SK-N-SH (cell line): ENCODE measurements at regions not wholly inside any gene's neighbourhood (a gene's known extent, or its start where the extent isn't known, plus 50 kb on each side); places are given as distances from the start of the nearest gene placed in this dataset.

Experiments
- CTCF ChIA-PET: fragments of 300-600, 350-600 bp; formaldehyde crosslinking; extraction: SDS; loops from one replicate; lab custom pipeline; 2021; lab: Yijun Ruan, JAX
- POLR2A ChIA-PET: fragments of 350-600 bp; sonication (Branson Sonifier 250); formaldehyde crosslinking; extraction: SDS; loops from one replicate; lab custom pipeline; 2020; ENCODE audit warnings: antibody characterized with exemption, inconsistent platforms; lab: Yijun Ruan, JAX
- DNase-seq: peaks from one replicate; pipeline ENCODE4 v3.0.0; 2012
- H2AFZ ChIP-seq: fragments of 200-600 bp; sonication (generic); 2 replicates; pipeline ENCODE4 v1.8.1; 2016; ENCODE audit warnings: antibody characterized with exemption, mild to moderate bottlenecking, low read depth
- H3F3A ChIP-seq: fragments of 200-600 bp; sonication (generic); replicated peaks from 2 replicates; pipeline ENCODE3; 2016; ENCODE audit warnings: antibody characterized with exemption, mild to moderate bottlenecking; ENCODE audit not compliant: insufficient read depth
- H3K27ac ChIP-seq, 2 experiments: fragments of 200-500 bp in 1 of 2; fragments of 200-600 bp in 1 of 2; sonication (Bioruptor generic) in 1 of 2; sonication (generic), shearing (Covaris generic) in 1 of 2; 2 replicates each; pipeline versions ENCODE4 v1.5.1 to v1.6.1; 2014 to 2016; ENCODE audit warnings: low read depth in 2 of 2, inconsistent platforms in 1 of 2, low read length in 1 of 2, mild to moderate bottlenecking in 1 of 2, mixed read lengths in 1 of 2
- H3K27me3 ChIP-seq: fragments of 200-600 bp; sonication (generic), shearing (Covaris generic); 2 replicates; pipeline ENCODE4 v1.6.1; 2016; ENCODE audit warnings: mixed run types; ENCODE audit not compliant: insufficient read depth
- H3K36me3 ChIP-seq, 2 experiments: fragments of 200-500 bp in 1 of 2; fragments of 200-600 bp in 1 of 2; sonication (Bioruptor generic) in 1 of 2; sonication (generic) in 1 of 2; replicated peaks in 1 of 2; 2 replicates each; pipeline versions ENCODE3 to v1.5.1; 2014 to 2016; ENCODE audit warnings: low read length in 1 of 2, mild to moderate bottlenecking in 1 of 2; ENCODE audit not compliant: insufficient read depth in 2 of 2, control insufficient read depth in 1 of 2
- H3K4me1 ChIP-seq, 2 experiments: fragments of 200-500 bp in 1 of 2; fragments of 200-600 bp in 1 of 2; sonication (Bioruptor generic) in 1 of 2; sonication (generic), shearing (Covaris generic) in 1 of 2; 2 replicates each; pipeline versions ENCODE4 v1.5.1 to v1.6.1; 2014 to 2016; ENCODE audit warnings: low read depth in 1 of 2, low read length in 1 of 2, mixed run types in 1 of 2; ENCODE audit not compliant: insufficient read depth in 2 of 2, control insufficient read depth in 1 of 2
- H3K4me2 ChIP-seq: fragments of 200-600 bp; sonication (generic), shearing (Covaris generic); 2 replicates; pipeline ENCODE4 v1.6.1; 2017; ENCODE audit warnings: mixed run types
- H3K4me3 ChIP-seq, 2 experiments: fragments of 200-500 bp in 1 of 2; fragments of 200-600 bp in 1 of 2; sonication (Bioruptor generic) in 1 of 2; sonication (generic), shearing (Covaris generic) in 1 of 2; 2 replicates each; pipeline versions ENCODE4 v1.5.1 to v1.8.1; 2014 to 2016; ENCODE audit warnings: low read depth in 2 of 2, inconsistent platforms in 1 of 2, low read length in 1 of 2, mild to moderate bottlenecking in 1 of 2, mixed read lengths in 1 of 2, moderate library complexity in 1 of 2
- H3K79me2 ChIP-seq: fragments of 200-600 bp; sonication (generic); 2 replicates; pipeline ENCODE4 v1.8.1; 2017; ENCODE audit warnings: mild to moderate bottlenecking; ENCODE audit not compliant: insufficient read depth
- H3K9ac ChIP-seq: fragments of 200-600 bp; sonication (generic); 2 replicates; pipeline ENCODE4 v1.6.1; 2017; ENCODE audit warnings: mixed run types
- H3K9me2 ChIP-seq: fragments of 200-600 bp; sonication (generic); 2 replicates; pipeline ENCODE4 v1.6.1; 2017; ENCODE audit warnings: mixed run types
- H3K9me3 ChIP-seq: fragments of 200-600 bp; sonication (generic); 2 replicates; pipeline ENCODE4 v1.6.1; 2017; ENCODE audit warnings: mixed run types, mild to moderate bottlenecking, moderate library complexity
- H4K20me1 ChIP-seq: fragments of 200-600 bp; sonication (generic); 2 replicates; pipeline ENCODE4 v1.6.1; 2017; ENCODE audit warnings: mild to moderate bottlenecking, mixed run types; ENCODE audit not compliant: insufficient read depth
- CHD2 ChIP-seq: fragments of 150-350 bp; IDR thresholded peaks from 2 replicates; pipeline ENCODE4 v1.6.1; 2018; ENCODE audit warnings: low read length; ENCODE audit not compliant: partially characterized antibody
- ELF1 ChIP-seq: IDR thresholded peaks from 2 replicates; pipeline ENCODE4 v1.4.0; 2012
- EP300 ChIP-seq, 2 experiments: IDR thresholded peaks; 2 replicates each; pipeline versions ENCODE4 v1.4.0 to v1.6.1; 2012; ENCODE audit warnings: borderline replicate concordance in 1 of 2, low read depth in 1 of 2, low read length in 1 of 2
- FOSL2 ChIP-seq: IDR thresholded peaks from 2 replicates; pipeline ENCODE4 v1.4.0; 2012; ENCODE audit warnings: low read depth, mild to moderate bottlenecking, moderate library complexity, borderline replicate concordance
- FOXJ3 ChIP-seq: sonication (generic); formaldehyde crosslinking; IDR thresholded peaks from 2 replicates; pipeline ENCODE4 v1.5.1; 2020; ENCODE audit warnings: mild to moderate bottlenecking, missing genetic modification reagents
- GABPA ChIP-seq: IDR thresholded peaks from 2 replicates; pipeline ENCODE4 v1.4.0; 2012; ENCODE audit warnings: low read depth, mild to moderate bottlenecking
- GATA2 ChIP-seq: sonication (generic); formaldehyde crosslinking; IDR thresholded peaks from 2 replicates; pipeline ENCODE4 v1.5.0; 2020; ENCODE audit warnings: mild to moderate bottlenecking, missing genetic modification reagents
- MEF2A ChIP-seq: IDR thresholded peaks from 2 replicates; pipeline ENCODE4 v1.4.0; 2012; ENCODE audit warnings: low read depth, borderline replicate concordance
- MXI1 ChIP-seq: IDR thresholded peaks from 2 replicates; pipeline ENCODE4 v1.6.1; 2012; ENCODE audit warnings: mild to moderate bottlenecking, low read depth, low read length, improper control_type of control experiment
- NRF1 ChIP-seq: IDR thresholded peaks from 2 replicates; pipeline ENCODE4 v1.6.1; 2012; ENCODE audit warnings: low read depth, mild to moderate bottlenecking, low read length
- POLR2AphosphoS5 ChIP-seq: IDR thresholded peaks from 2 replicates; pipeline ENCODE4 v1.6.1; 2012; ENCODE audit warnings: low read depth, low read length
- RAD21 ChIP-seq: IDR thresholded peaks from 2 replicates; pipeline ENCODE4 v1.6.1; 2012; ENCODE audit warnings: mild to moderate bottlenecking, low read length
- RCOR1 ChIP-seq: fragments of 150-350 bp; IDR thresholded peaks from 2 replicates; pipeline ENCODE4 v1.6.1; 2017; ENCODE audit warnings: antibody characterized with exemption, low read length
- REST ChIP-seq: IDR thresholded peaks from 2 replicates; pipeline ENCODE4 v1.6.1; 2012; ENCODE audit warnings: mild to moderate bottlenecking, low read depth, low read length, moderate library complexity
- RXRA ChIP-seq: IDR thresholded peaks from 2 replicates; pipeline ENCODE4 v1.4.0; 2012; ENCODE audit warnings: low read depth, mild to moderate bottlenecking, borderline replicate concordance
- SIN3A ChIP-seq: IDR thresholded peaks from 2 replicates; pipeline ENCODE4 v1.6.1; 2012; ENCODE audit warnings: low read depth, mild to moderate bottlenecking, low read length, moderate library complexity, borderline replicate concordance
- SMC3 ChIP-seq: IDR thresholded peaks from 2 replicates; pipeline ENCODE4 v1.6.1; 2012; ENCODE audit warnings: low read depth, low read length, improper control_type of control experiment
- TCF12 ChIP-seq: IDR thresholded peaks from 2 replicates; pipeline ENCODE4 v1.4.0; 2012
- TEAD4 ChIP-seq: IDR thresholded peaks from 2 replicates; pipeline ENCODE4 v1.4.0; 2012; ENCODE audit warnings: mild to moderate bottlenecking, borderline replicate concordance; ENCODE audit not compliant: insufficient read depth
- USF1 ChIP-seq: IDR thresholded peaks from 2 replicates; pipeline ENCODE4 v1.4.0; 2012; ENCODE audit warnings: low read depth, borderline replicate concordance
- YY1 ChIP-seq: IDR thresholded peaks from 2 replicates; pipeline ENCODE4 v1.4.0; 2012; ENCODE audit warnings: low read depth, mild to moderate bottlenecking
- ZBTB33 ChIP-seq: IDR thresholded peaks from 2 replicates; pipeline ENCODE4 v1.4.0; 2012; ENCODE audit warnings: low read depth, borderline replicate concordance
- WGBS: methylation state at CpG from one replicate; pipeline ENCODE4 v1.1.6; 2017; ENCODE audit warnings: low lambda C conversion rate; 5-methylcytosine and 5-hydroxymethylcytosine counted together
- TF ChIP-seq, protein P1 (sequence below): IDR thresholded peaks from 2 replicates; pipeline ENCODE4 v1.4.0; 2012; ENCODE audit warnings: low read depth

DNA sequence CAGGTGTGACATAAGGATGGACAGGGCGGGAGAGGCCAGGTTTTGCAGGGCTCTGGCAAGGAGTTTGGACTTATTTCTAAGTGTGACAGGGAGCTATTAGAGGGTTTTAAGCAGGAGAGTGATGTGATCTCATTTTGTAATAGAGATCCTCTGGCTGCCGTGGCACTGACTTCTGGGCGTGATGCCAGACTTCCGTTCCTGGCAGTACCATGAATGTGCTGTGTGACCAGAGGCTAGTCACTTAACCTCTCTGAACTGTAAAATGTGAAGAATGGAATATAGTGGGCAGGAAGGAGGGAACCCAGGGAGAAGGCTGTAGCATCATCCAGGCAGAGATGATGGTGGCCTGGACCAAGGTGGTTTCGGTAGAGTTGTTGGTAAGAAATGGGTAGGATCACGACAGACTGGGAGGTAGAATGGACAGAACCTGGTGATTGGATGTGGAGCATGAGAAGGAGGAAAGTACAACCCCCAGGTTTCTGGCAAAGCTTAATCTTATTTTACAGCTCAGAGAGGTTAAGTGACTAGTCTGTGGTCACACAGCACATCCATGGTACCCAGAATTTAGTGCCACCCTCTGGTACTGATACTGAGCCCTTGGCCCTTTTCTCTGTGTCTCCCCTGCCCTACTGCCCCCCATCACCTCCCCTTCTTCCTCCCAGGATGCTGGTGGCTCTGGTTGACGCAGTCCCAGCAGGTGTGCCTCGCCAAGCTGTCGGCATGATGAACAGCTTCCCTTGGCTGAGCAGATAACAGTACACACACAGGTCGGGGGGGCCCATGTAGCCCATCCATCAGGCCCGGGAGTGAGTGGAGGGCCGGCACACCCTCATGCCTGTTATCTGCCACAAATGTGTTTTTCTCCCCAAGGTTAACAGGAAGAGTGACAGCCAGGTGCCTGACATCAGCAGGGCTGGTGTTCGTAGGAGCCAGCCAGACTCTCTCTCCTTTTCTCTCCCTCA is 52.9 kb upstream of the CTNNBL1 start (continued):
- no peak for TF ChIP-seq GABPA
- no peak for TF ChIP-seq USF1
- TF ChIP-seq TEAD4: no peak
- no peak for TF ChIP-seq POLR2AphosphoS5
- peak; percentile 83 for TF ChIP-seq GATA2 (CRISPR knock-in tag)
- TF ChIP-seq FOXJ3 (CRISPR knock-in tag): 0 out of 2 replicates have a peak, but pooled peaks have one; percentile 44
- no peak for TF ChIP-seq MEF2A
- no peak for TF ChIP-seq TCF12
- no peak for TF ChIP-seq FOSL2
- TF ChIP-seq RAD21: no peak
- no peak for TF ChIP-seq YY1
- no peak for TF ChIP-seq RCOR1
- TF ChIP-seq EP300 (IDR thresholded peaks at IDR 0.05; ENCODE audit: borderline replicate concordance in 1 of 2, low read depth in 1 of 2, low read length in 1 of 2): peak in 1 of 2 experiments; percentile 31; a peak in 2 of 4 replicates

GRCh38 chr20:37638527-37638926 is 55.3 kb upstream of the CTNNBL1 start:
- H2AFZ ChIP-seq: no peak overlapping the region
- no peaks in the 10 kb centered on the region for H3F3A ChIP-seq
- ChIA-PET CTCF (interaction anchor here (1.1 to 4.4 kb wide), 2 partner anchors 18 to 74 kb away, joined by 3 to 15 read pairs; no protein-coding TSS in a partner anchor), POLR2A (no interaction called here)
- no peaks in the 10 kb centered on the region for H4K20me1 ChIP-seq
- 0 out of 2 replicates have a peak, but pooled peaks cover 4% of the 10 kb centered on the region for H3K9me3 ChIP-seq
- no peak for DNase-seq
- WGBS: 28% methylated on average over 2 of the region's 2 CpGs
- H3K9me2 ChIP-seq: no peaks in the 10 kb centered on the region
- no peak overlapping the region for H3K4me2 ChIP-seq
- H3K27ac ChIP-seq: no peak overlapping the region
- no peak overlapping the region for H3K4me3 ChIP-seq
- no peaks in the 10 kb centered on the region for H3K79me2 ChIP-seq
- H3K9ac ChIP-seq: no peak overlapping the region
- H3K36me3 ChIP-seq: no peaks in the 10 kb centered on the region
- H3K4me1 ChIP-seq: peaks cover 0 to 10% of the 10 kb centered on the region in 2 experiments; a peak in 2 of 4 replicates
- no peaks in the 10 kb centered on the region for H3K27me3 ChIP-seq
- TF ChIP-seq SMC3: no peak
- no peak for TF ChIP-seq MXI1
- TF ChIP-seq EP300 (IDR thresholded peaks at IDR 0.05; ENCODE audit: borderline replicate concordance in 1 of 2, low read depth in 1 of 2, low read length in 1 of 2): no peak
- no peak for TF ChIP-seq FOSL2
- TF ChIP-seq RAD21: no peak
- TF ChIP-seq POLR2AphosphoS5: no peak
- TF ChIP-seq, protein P1, sequence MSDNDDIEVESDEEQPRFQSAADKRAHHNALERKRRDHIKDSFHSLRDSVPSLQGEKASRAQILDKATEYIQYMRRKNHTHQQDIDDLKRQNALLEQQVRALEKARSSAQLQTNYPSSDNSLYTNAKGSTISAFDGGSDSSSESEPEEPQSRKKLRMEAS: no peak
- no peak for TF ChIP-seq TCF12
- no peak for TF ChIP-seq TEAD4
- TF ChIP-seq ZBTB33: no peak
- TF ChIP-seq GATA2 (CRISPR knock-in tag): no peak
- TF ChIP-seq NRF1: no peak
- TF ChIP-seq ELF1: no peak
- TF ChIP-seq RXRA: no peak
- TF ChIP-seq SIN3A: no peak
- TF ChIP-seq REST: no peak
- TF ChIP-seq CHD2: no peak
- no peak for TF ChIP-seq MEF2A
